ENCODE measurements at regions not wholly inside any gene's neighbourhood (a gene's known extent, or its start where the extent isn't known, plus 50 kb on each side); places are given as distances from the start of the nearest gene placed in this dataset.
A peak's percentile ranks its signal among the peaks of the same experiment; 100 is the strongest.

DNA sequence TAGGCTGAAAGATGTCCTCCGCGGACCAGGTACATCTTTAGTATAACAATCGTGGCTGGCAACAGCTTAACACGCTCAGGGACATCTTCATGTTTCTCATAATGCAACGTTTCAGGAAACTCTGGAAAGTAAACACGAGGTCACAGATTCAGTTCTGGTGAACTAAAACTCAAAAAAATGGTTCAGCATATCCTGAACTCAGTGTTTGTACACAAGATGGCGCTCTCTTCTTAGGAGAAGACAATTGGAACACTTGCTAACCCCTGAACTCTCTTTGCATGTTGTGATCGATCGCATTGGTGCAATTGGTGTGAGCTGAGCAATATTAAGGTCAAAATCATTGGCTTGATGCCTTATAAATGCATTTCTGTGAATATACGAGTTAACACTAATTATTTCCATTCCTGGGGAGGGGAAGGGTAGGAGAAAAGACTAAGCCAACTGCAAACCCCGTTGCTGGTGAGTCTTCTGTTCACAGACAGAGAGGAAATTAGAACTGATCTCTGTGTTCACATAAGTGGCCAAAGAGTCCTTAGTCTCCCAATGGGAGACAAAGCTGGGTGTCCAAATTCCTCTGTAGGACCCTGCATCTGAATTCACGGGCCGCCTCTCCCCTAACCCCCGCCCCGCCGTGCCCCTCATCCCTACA lies 52.6 kb upstream of the FAM180A start:
- TF ChIP-seq, protein P1, sequence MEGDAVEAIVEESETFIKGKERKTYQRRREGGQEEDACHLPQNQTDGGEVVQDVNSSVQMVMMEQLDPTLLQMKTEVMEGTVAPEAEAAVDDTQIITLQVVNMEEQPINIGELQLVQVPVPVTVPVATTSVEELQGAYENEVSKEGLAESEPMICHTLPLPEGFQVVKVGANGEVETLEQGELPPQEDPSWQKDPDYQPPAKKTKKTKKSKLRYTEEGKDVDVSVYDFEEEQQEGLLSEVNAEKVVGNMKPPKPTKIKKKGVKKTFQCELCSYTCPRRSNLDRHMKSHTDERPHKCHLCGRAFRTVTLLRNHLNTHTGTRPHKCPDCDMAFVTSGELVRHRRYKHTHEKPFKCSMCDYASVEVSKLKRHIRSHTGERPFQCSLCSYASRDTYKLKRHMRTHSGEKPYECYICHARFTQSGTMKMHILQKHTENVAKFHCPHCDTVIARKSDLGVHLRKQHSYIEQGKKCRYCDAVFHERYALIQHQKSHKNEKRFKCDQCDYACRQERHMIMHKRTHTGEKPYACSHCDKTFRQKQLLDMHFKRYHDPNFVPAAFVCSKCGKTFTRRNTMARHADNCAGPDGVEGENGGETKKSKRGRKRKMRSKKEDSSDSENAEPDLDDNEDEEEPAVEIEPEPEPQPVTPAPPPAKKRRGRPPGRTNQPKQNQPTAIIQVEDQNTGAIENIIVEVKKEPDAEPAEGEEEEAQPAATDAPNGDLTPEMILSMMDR (conservative IDR thresholded peaks at IDR 0.05 in 1 of 2, IDR thresholded peaks at IDR 0.05 in 1 of 2; ENCODE audit: extremely low read depth in 1 of 2, insufficient read depth in 1 of 2, low read depth in 1 of 2, low read length in 2 of 2), result peak; percentile 86 to 87
- no peak for TF ChIP-seq EZH2 (IDR thresholded peaks at IDR 0.05; ENCODE audit: borderline replicate concordance, low read length)
